DMS153 treated with DMSO at 0.1 percent for 48 hours (cell line): ENCODE measurements at regions not wholly inside any gene's neighbourhood (a gene's known extent, or its start where the extent isn't known, plus 50 kb on each side); places are given as distances from the start of the nearest gene placed in this dataset.

Experiments
- DNase-seq: peaks from one replicate; lab custom pipeline; 2025; ENCODE audit not compliant: unreplicated experiment; lab: John Stamatoyannopoulos, UW

GRCh38 chrX:39953879-39954278 is 143.9 kb downstream of the BCOR start:
- DNase-seq = no peak

- no peak for DNase-seq
Measured at GRCh38 chrX:39954851-39955250, 142.9 kb downstream of the BCOR start.

GRCh38 chrX:39955625-39956024 is 142.1 kb downstream of the BCOR start:
- no peak for DNase-seq

- DNase-seq = no peak
Measured at GRCh38 chrX:39956803-39957394, 140.9 kb downstream of the BCOR start.

GRCh38 chrX:39957816-39958566 is 139.8 kb downstream of the BCOR start:
- DNase-seq = no peak

GRCh38 chrX:39958850-39959249 is 138.9 kb downstream of the BCOR start:
- no peak for DNase-seq

- no peak for DNase-seq
Measured at GRCh38 chrX:39960219-39960618, 137.5 kb downstream of the BCOR start.

GRCh38 chrX:39961441-39961840 is 136.3 kb downstream of the BCOR start:
- DNase-seq = no peak

- no peak for DNase-seq
Measured at GRCh38 chrX:39965051-39965573, 132.6 kb downstream of the BCOR start.

- no peak for DNase-seq
Measured at GRCh38 chrX:39966176-39966575, 131.6 kb downstream of the BCOR start.

- DNase-seq = no peak
Measured at GRCh38 chrX:39967348-39967747, 130.4 kb downstream of the BCOR start.

GRCh38 chrX:39969099-39969818 is 128.5 kb downstream of the BCOR start:
- DNase-seq = peak; percentile 74

- DNase-seq = no peak
Measured at GRCh38 chrX:39969819-39970504, 127.8 kb downstream of the BCOR start.

GRCh38 chrX:39971760-39972159 is 126.0 kb downstream of the BCOR start:
- DNase-seq = no peak

- no peak for DNase-seq
Measured at GRCh38 chrX:39972340-39972739, 125.4 kb downstream of the BCOR start.

GRCh38 chrX:39973810-39974209 is 123.9 kb downstream of the BCOR start:
- no peak for DNase-seq

- no peak for DNase-seq
Measured at GRCh38 chrX:39974270-39974669, 123.5 kb downstream of the BCOR start.

GRCh38 chrX:39975101-39975925 is 122.4 kb downstream of the BCOR start:
- no peak for DNase-seq

GRCh38 chrX:39981946-39982345 is 115.8 kb downstream of the BCOR start:
- no peak for DNase-seq

GRCh38 chrX:39982948-39983347 is 114.8 kb downstream of the BCOR start:
- DNase-seq = no peak
